Transverse colon (tissue), 4 donors: ENCODE measurements at regions not wholly inside any gene's neighbourhood (a gene's known extent, or its start where the extent isn't known, plus 50 kb on each side); places are given as distances from the start of the nearest gene placed in this dataset.

Source experiments
- DNase-seq: peaks from one replicate; pipeline ENCODE4 v3.0.0-alpha.2; 2019
- H3K27ac ChIP-seq, 4 donors: fragments of 200-600 bp; sonication (generic); 2 replicates each; pipeline ENCODE4 v1.5.1; 2016 to 2018; ENCODE audit warnings: inconsistent platforms in 4 of 4
- H3K27me3 ChIP-seq: fragments of 200-600 bp; sonication (generic); 2 replicates; pipeline ENCODE4 v1.5.1; 2017; ENCODE audit warnings: inconsistent platforms
- H3K36me3 ChIP-seq, 4 donors: fragments of 200-600 bp; sonication (generic); 2 replicates each; pipeline ENCODE4 v1.5.1; 2017 to 2019; ENCODE audit warnings: inconsistent platforms in 4 of 4
- H3K4me1 ChIP-seq, 4 donors: fragments of 200-600 bp; sonication (generic); 2 replicates each; pipeline ENCODE4 v1.5.1; 2017 to 2020; ENCODE audit warnings: inconsistent platforms in 4 of 4
- H3K4me3 ChIP-seq, 4 donors: fragments of 200-600 bp; sonication (generic); 1 replicate in 1 of 4; 2 replicates in 3 of 4; pipeline versions ENCODE4 v1.5.1 to v1.6.1; 2017 to 2019; ENCODE audit warnings: inconsistent platforms in 4 of 4
- H3K9me3 ChIP-seq, 2 donors: fragments of 200-600 bp; sonication (generic); 2 replicates each; pipeline ENCODE4 v1.5.1; 2017 to 2019; ENCODE audit warnings: inconsistent platforms in 2 of 2
- EP300 ChIP-seq: sonication (generic); formaldehyde crosslinking; IDR thresholded peaks from one replicate; pipeline ENCODE4 v1.6.1; 2017; ENCODE audit warnings: antibody characterized with exemption, low read depth
- POLR2A ChIP-seq: fragments of 450-650 bp; IDR thresholded peaks from one replicate; pipeline ENCODE4 v1.6.1; 2016; ENCODE audit warnings: antibody characterized with exemption, mild to moderate bottlenecking, moderate library complexity
- POLR2AphosphoS5 ChIP-seq, 3 donors: sonication (generic); formaldehyde crosslinking; IDR thresholded peaks; one replicate each; pipeline ENCODE4 v1.6.1; 2016; ENCODE audit warnings: antibody characterized with exemption in 3 of 3
- WGBS, 2 donors: methylation state at CpG; one replicate each; pipeline ENCODE4 v1.1.5; 2018; ENCODE audit warnings: low coverage in 1 of 2; 5-methylcytosine and 5-hydroxymethylcytosine counted together
- in situ Hi-C, 4 donors: fragments of 200-750 bp; cut with MboI; loops; one replicate each; pipeline versions ENCODE4 v1.15.0 to v1.15.1; 2017; ENCODE audit warnings: low sequenced_read_pairs in 3 of 4, low pct_ligation_motif_present in 1 of 4, low pct_unique_long_range_greater_than_20kb in 1 of 4
- intact Hi-C: fragments of 100-400 bp; cut with DNase I; formaldehyde crosslinking; loops from one replicate; pipeline ENCODE4 v1.15.1; 2023; ENCODE audit warnings: low total_unique reads
- TF ChIP-seq, protein P1 (sequence below), 5 experiments: fragments of 200-600 bp in 3 of 5; fragments of 450-650 bp in 2 of 5; sonication (generic) in 3 of 5; IDR thresholded peaks; 1 replicate in 2 of 5; 2 replicates in 3 of 5; pipeline ENCODE4 v1.5.1; 2016 to 2017; ENCODE audit warnings: antibody characterized with exemption in 5 of 5, inconsistent platforms in 3 of 5, mild to moderate bottlenecking in 2 of 5, moderate library complexity in 1 of 5

DNA sequence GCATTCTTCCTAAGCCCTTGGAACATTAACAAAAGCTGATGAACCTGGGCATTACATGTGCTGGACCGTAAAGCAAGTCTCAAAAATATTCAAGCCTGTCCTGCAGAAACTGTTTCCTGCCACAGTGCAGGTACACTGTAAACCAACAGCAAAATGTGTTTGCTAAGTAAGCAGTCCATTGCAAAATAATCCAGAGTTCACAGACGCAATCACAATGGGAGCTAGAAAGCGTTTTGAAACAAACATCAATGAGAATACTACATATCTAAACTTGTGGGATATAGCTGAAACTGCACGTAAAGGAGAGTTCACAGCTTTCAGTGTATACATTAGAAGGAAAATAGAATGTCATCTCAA lies 61.6 kb downstream of the RGS12 start:
- in situ Hi-C loops (loop anchor here in 1 of 4 donors (10.0 kb wide), 1 partner anchor 100 kb away; no protein-coding TSS in a partner anchor), intact Hi-C loops (no loop called here)
- H3K9me3 ChIP-seq, result no peaks in the 10 kb centered on the region
- no peaks in the 10 kb centered on the region for H3K36me3 ChIP-seq
- WGBS, 2 donors, result 66 to 74% methylated on average over 4 of the region's 4 CpGs
- H3K27ac ChIP-seq, result no peak overlapping the region
- TF ChIP-seq POLR2AphosphoS5 (IDR thresholded peaks at IDR 0.05) (no peak), POLR2A (no peak), EP300 (no peak)
- TF ChIP-seq, protein P1, sequence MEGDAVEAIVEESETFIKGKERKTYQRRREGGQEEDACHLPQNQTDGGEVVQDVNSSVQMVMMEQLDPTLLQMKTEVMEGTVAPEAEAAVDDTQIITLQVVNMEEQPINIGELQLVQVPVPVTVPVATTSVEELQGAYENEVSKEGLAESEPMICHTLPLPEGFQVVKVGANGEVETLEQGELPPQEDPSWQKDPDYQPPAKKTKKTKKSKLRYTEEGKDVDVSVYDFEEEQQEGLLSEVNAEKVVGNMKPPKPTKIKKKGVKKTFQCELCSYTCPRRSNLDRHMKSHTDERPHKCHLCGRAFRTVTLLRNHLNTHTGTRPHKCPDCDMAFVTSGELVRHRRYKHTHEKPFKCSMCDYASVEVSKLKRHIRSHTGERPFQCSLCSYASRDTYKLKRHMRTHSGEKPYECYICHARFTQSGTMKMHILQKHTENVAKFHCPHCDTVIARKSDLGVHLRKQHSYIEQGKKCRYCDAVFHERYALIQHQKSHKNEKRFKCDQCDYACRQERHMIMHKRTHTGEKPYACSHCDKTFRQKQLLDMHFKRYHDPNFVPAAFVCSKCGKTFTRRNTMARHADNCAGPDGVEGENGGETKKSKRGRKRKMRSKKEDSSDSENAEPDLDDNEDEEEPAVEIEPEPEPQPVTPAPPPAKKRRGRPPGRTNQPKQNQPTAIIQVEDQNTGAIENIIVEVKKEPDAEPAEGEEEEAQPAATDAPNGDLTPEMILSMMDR (IDR thresholded peaks at IDR 0.05), result no peak
- no peak overlapping the region for H3K4me3 ChIP-seq
- DNase-seq, result no peak
- H3K4me1 ChIP-seq, result no peaks in the 10 kb centered on the region
- H3K27me3 ChIP-seq, result no peaks in the 10 kb centered on the region

DNA sequence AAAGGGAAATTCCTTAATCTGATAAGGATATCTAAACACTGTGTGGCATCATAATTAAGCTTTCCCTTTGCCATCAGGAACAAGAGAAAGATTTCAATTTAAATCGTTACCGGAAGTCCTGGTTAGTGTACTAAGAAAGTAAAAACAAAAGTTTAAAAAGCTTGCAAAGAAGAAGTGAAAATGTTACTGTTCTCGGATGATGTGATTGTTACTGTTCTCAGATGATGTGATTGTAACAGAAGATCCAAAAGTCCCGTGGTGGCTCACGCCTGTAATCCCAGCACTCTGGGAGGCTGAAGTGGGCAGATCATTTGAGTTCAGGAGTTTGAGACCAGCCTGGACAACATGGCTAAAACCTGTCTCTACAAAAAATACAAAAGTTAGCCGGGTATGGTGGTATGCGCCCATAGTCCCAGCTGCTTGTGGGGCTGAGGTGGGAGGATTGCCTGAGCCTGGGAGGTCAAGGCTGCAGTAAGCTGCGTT lies 62.5 kb downstream of the RGS12 start:
- H3K27me3 ChIP-seq, result no peaks in the 10 kb centered on the region
- WGBS, 2 donors, result 67 to 70% methylated on average over 7 to 8 of the region's 8 CpGs
- no peak for DNase-seq
- H3K4me3 ChIP-seq, result no peak overlapping the region
- no peak overlapping the region for H3K27ac ChIP-seq
- no peaks in the 10 kb centered on the region for H3K36me3 ChIP-seq
- intact Hi-C loops (no loop called here), in situ Hi-C loops (loop anchor here in 1 of 4 donors (10.0 kb wide), 1 partner anchor 99 kb away; no protein-coding TSS in a partner anchor)
- no peaks in the 10 kb centered on the region for H3K4me1 ChIP-seq
- TF ChIP-seq POLR2AphosphoS5 (IDR thresholded peaks at IDR 0.05) (no peak), POLR2A (no peak), EP300 (no peak)
- TF ChIP-seq, protein P1 (IDR thresholded peaks at IDR 0.05), result no peak
- no peaks in the 10 kb centered on the region for H3K9me3 ChIP-seq

DNA sequence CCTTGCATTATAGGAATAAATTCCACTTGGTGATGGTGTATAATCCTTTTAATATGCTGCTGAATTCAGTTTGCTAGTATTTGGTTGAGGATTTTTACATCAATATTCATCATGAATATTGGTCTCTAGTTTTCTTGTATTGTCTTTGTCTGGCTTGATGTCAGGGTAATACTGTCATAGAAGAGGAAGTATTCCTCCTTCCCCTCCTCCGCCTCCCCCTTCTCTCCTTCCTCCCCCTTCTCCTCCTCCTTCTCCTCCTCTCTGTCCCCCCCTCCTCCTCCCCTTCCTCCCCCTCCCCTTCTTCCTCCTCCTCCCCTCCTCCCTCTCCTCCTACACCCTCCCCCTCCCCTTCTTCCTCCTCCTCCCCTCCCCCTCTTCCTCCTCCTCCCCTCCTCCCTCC lies 65.8 kb downstream of the RGS12 start:
- intact Hi-C loops (no loop called here), in situ Hi-C loops (loop anchor here in 1 of 4 donors (10.0 kb wide), 1 partner anchor 96 kb away; no protein-coding TSS in a partner anchor)
- H3K27me3 ChIP-seq, result no peaks in the 10 kb centered on the region
- H3K4me3 ChIP-seq, result no peak overlapping the region
- no peaks in the 10 kb centered on the region for H3K9me3 ChIP-seq
- no peak overlapping the region for H3K27ac ChIP-seq
- no peak for TF ChIP-seq POLR2AphosphoS5 (IDR thresholded peaks at IDR 0.05)
- TF ChIP-seq EP300, result no peak
- TF ChIP-seq, protein P1 (IDR thresholded peaks at IDR 0.05), result no peak
- no peak for TF ChIP-seq POLR2A
- no peaks in the 10 kb centered on the region for H3K36me3 ChIP-seq
- no peaks in the 10 kb centered on the region for H3K4me1 ChIP-seq
- no peak for DNase-seq
- WGBS, 2 donors, result 74 to 75% methylated on average over 1 of the region's 1 CpG

DNA sequence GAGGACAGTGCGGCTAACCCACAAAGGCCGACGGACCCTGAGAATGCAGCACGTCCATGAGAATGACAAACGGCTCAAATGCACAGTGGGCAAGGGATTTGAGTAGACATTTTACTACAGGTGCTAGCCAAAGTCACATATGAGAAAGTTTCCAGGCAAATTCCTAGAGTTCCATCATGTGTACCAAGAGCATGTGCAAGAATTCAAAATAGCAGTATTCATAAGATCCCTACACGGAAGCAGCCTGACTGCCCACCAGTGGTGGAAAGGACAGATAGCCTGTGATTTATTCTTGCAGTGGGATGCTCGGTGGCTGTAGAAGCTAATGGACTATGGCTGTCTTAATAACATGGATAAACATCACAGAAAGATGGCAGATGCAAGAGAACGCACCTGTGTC lies 68.0 kb downstream of the RGS12 start:
- WGBS, 2 donors, result 91 to 100% methylated on average over 6 to 8 of the region's 8 CpGs
- Histone ChIP-seq H3K9me3 (no peaks in the 10 kb centered on the region), H3K4me1 (no peaks in the 10 kb centered on the region), H3K4me3 (no peak overlapping the region), H3K27ac (no peak overlapping the region), H3K36me3 (no peaks in the 10 kb centered on the region), H3K27me3 (no peaks in the 10 kb centered on the region)
- no peak for DNase-seq
- TF ChIP-seq EP300 (no peak), POLR2A (no peak), POLR2AphosphoS5 (IDR thresholded peaks at IDR 0.05) (no peak)
- TF ChIP-seq, protein P1 (IDR thresholded peaks at IDR 0.05), result no peak
- intact Hi-C loops, result no loop called here
- in situ Hi-C loops, result no loop called here
